ENCODE measurements at regions not wholly inside any gene's neighbourhood (a gene's known extent, or its start where the extent isn't known, plus 50 kb on each side); places are given as distances from the start of the nearest gene placed in this dataset.
"Not testable (repeated sequence)": the region's sequence is repeated elsewhere in the genome, so short reads cannot be mapped to it uniquely, and the experiment has no call there.

- TF ChIP-seq CTCF, POLR2A (IDR thresholded peaks at IDR 0.05): not testable (repeated sequence)
Observed at GRCh38 chr7:65570990-65571389, 197.3 kb downstream of the ZNF92 start.
